ENCODE measurements at regions not wholly inside any gene's neighbourhood (a gene's known extent, or its start where the extent isn't known, plus 50 kb on each side); places are given as distances from the start of the nearest gene placed in this dataset.
"Not testable (repeated sequence)": the region's sequence is repeated elsewhere in the genome, so short reads cannot be mapped to it uniquely, and the experiment has no call there.

GRCh38 chr1:146630302-146630701 is 307.8 kb upstream of the NBPF12 start:
- not testable (repeated sequence) for DNase-seq

DNA sequence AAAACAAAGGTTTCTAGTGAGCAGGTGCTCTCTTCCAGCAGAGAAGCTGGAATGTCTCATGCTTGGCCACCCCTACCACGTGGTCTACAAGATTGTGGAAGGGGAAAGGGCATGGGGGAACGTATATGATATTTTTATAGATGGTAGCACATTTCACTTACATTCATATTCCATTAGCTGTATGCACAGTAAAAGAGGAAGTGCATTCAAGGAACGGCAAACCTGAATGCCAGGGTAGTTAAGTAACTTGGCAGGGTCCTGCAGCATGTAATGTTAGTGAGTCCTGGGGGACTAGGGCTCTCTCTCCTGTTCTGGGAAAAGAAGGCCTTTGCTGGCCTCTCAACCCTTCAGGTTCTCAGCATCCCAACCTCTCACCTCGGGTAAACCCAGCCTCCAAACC is 319.5 kb upstream of the NBPF12 start:
- DNase-seq, result peak in 1 of 3 donors; percentile 0

DNA sequence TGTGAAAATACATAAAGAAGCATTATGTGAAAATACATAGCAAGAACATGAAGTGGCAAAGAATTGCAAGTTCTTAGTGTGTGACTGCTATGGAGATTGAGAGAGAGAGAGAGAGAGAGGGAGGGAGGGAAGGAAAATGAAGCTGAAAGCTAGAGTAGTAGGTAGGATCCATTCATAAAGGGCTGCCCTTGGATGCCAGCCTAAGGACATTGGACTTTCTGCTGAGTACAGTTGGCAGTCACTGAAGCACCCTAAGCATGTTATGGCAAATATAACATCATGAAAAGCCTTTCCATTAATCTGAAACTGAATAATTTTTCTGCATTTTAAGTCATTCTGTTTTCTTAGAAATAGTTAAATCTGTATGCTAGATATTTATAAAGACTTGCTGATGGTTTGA is 333.4 kb upstream of the NBPF12 start:
- not testable (repeated sequence) for DNase-seq

DNA sequence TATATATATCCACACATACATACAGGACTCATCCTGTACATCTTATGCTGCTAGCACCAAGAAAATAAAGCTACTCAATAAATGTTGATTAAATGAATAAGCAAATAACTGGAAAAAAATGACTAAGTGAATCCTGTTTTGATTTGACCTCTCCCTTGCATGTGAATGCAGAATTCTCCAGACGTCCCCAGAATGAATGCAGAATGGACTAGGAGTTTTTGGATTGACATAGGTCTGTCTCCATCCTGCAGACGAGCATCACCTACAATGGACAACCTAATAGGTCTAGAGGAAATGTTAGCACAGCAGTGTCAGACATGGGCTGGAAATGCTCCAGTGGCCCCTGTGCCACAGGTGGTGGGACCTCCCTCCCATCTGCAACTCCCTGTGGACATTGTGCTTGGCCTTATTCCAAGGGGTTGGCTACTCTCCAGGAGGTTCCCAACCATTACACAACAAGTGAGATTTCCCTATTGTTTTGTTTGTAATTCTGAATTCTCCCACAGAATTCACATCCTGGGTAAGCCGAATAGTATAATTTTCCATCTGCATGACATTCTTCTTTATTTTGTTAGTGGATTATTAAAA is 337.3 kb upstream of the NBPF12 start:
- DNase-seq, result not testable (repeated sequence)

GRCh38 chr1:146599906-146600305 is 338.2 kb upstream of the NBPF12 start:
- DNase-seq, result not testable (repeated sequence)

GRCh38 chr1:146581229-146581628 is 352.4 kb upstream of the NOTCH2NLA start:
- DNase-seq, result not testable (repeated sequence)

- DNase-seq, result not testable (repeated sequence)
Observed at GRCh38 chr1:146567541-146567940, 338.7 kb upstream of the NOTCH2NLA start.

GRCh38 chr1:146558032-146558431 is 329.2 kb upstream of the NOTCH2NLA start:
- DNase-seq, result not testable (repeated sequence)

DNA sequence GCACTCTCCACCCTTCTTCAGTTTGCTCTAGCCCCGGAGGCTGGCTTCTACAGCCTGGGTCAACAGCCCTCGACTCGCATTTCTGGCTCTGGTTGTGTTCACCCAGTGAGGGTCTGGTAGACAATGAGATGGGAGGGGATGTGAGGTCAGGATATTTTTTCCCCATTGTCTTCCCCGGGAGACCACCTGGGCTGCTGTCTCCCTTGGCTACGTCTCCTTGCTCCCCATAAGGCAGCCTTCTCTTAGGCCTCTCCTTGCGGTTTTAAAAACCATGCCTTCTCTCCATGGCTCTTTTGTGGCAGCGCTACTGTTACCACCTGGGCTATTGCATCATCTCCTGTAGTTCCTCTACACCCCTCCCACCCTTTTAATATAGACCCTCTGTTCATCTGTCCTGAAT is 327.6 kb upstream of the NOTCH2NLA start:
- not testable (repeated sequence) for DNase-seq

DNA sequence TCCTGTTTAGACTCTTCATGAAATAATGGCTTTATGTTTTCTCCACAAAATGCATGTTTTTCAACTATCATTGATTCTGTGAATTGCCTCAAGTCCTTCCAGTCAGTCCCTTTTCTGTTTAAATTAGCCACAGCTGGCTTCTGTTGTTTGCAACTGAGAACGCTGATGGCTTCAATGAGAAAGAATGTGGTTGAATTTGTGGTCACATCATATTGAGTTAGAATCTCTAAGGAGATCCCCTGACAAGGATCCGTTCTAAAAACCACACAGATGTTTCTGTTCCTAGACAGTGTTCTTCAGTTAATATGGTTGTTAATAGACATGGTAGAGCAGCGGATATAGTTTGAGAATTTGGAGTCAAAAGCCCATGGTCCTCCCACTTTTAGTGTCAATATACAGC is 323.6 kb upstream of the NOTCH2NLA start:
- not testable (repeated sequence) for DNase-seq

DNA sequence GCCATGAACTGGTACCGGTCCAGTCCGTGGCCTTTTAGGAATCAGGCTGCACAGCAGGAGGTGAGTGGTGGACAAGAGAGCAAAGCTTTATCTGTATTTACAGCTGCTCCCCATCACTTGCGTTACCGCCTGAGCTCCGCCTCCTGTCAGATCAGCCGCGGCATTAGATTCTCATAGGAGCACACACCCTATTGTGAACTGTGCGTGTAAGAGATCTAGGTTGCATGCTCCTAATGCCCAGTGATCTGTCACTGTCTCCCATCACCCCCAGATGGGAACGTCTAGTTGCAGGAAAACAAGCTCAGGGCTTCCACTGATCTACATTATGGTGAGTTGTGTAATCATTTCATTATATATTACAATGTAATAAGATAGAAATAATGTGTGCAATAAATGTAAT is 319.9 kb upstream of the NOTCH2NLA start:
- DNase-seq, result not testable (repeated sequence)

- DNase-seq, result not testable (repeated sequence)
Observed at GRCh38 chr1:146546189-146546588, 317.4 kb upstream of the NOTCH2NLA start.

GRCh38 chr1:146537775-146538373 is 309.1 kb upstream of the NOTCH2NLA start:
- DNase-seq, result not testable (repeated sequence)

DNA sequence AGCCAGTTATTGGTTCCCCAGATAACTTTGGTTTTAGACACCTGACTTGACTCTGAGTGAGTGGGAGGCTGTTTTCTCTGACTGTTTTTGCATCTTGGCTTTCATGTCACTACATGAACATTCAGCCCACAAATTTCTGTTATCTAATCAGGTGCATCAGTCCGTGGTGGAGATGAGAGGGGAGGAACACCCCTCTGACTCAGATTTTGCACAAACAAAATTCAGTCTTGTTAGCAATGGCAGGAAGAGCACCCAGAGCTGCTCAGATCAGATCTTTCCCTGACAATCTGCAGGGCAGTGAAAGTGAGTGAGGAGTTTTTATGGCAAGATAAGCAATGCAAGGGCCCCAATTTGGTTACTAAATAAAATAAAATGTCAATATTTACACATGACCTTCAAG is 307.2 kb upstream of the NOTCH2NLA start:
- DNase-seq, result not testable (repeated sequence)

- not testable (repeated sequence) for DNase-seq
Observed at GRCh38 chr1:146535575-146535974, 306.8 kb upstream of the NOTCH2NLA start.

DNA sequence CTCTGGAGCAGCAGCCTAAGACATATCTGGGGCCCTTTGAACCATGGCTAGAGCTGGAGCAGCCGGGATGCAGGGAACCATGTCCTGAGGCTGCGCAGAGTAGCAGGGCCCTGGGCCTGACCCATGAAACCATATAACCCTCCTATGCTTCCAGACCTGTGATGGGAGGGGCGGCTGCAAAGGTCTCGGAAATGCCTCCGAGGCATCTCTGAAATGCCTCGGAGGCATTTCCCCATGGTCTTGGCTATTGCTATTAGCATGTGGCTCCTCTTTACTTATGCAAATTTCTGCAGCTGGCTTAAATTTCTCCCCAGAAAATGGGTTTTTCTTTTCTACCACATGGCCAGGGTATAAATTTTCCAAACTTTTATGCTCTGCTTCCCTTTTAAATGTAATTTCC is 302.1 kb upstream of the NOTCH2NLA start:
- not testable (repeated sequence) for DNase-seq

DNA sequence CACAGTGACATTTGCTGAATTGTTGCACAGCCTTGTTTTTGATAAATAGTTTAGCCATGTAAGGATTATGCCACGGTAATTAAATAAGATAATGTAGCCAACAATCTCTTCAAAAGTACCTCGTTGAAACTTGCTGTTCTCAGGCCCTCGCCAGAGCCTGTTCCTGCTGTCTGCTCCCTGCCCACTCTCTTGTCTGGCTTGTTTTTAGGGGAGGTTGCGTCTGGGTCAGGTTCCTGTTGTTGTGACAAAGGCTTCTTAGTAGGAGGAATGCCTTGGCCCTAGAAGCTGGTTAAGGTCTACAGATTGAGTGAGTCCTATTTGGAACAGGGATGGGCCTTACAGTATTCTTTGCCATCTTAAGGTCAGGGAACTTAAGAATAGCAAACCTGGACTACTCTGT is 294.0 kb upstream of the NOTCH2NLA start:
- DNase-seq, result not testable (repeated sequence)

DNA sequence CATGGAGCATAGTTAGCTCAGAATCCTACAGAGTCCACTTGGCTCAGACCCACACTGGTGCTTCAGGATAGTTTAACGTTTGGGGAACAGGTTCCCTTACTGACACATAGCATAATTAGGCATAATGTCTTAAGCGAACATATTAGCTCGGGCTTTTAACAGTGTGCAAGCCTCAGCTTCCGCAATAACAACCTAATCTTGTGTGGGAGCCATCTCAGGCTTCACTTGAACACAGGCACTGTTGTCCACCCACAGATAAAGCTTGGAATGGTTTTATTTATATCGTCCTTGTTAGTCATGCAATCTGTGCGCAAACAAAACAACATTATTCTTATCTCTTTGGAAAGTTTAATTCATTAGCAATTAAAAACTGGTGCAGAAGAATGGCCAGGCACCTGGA is 293.5 kb upstream of the NOTCH2NLA start:
- not testable (repeated sequence) for DNase-seq

- not testable (repeated sequence) for DNase-seq
Observed at GRCh38 chr1:146521804-146522203, 293.0 kb upstream of the NOTCH2NLA start.

DNA sequence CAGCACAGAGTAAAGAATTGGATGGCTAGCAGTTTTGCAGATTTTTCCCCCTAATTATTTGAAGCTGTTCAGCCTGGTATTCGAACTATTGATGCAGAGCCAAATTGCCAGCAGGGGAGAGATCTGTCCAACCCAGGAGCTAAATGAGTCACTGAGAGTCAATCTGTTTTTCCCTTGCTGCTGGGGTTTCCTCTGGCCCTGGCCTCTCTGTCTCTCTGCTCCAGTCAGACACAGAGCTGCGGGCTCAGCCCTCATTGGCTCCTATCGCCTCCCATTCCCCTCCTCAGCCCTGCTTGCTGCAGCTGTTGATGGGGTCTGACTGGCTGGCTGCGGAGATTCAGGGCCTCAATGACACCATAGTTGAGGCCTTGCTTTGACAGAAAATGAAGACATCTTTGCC is 284.9 kb upstream of the NOTCH2NLA start:
- not testable (repeated sequence) for DNase-seq

GRCh38 chr1:146511047-146511777 is 282.4 kb upstream of the NOTCH2NLA start:
- not testable (repeated sequence) for DNase-seq

- not testable (repeated sequence) for DNase-seq
Observed at GRCh38 chr1:146510248-146510983, 281.6 kb upstream of the NOTCH2NLA start.

DNA sequence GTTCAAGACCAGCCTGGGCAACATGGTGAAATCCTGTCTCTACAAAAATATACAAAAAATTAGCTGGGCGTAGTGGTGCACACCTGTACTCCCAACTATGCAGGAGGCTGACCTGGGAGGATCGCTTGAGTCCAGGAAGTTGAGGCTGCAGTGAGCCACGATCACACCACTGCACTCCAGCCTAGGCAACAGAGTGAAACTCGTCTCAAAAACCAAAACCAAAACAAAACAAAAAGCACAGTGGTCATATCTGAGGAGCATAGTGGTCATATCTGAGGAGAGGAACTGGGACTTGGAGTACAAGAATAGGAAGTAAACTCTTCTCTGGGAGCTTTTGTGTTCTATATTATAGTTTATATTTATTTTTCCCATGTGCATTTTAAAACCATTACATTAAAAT is 275.3 kb upstream of the NOTCH2NLA start:
- peak in 1 of 3 donors; percentile 10 for DNase-seq

Data from suppressor macrophage treated with lipopolysaccharide for 1 hour (primary cell).